T1000 (cell line): ENCODE measurements at regions not wholly inside any gene's neighbourhood (a gene's known extent, or its start where the extent isn't known, plus 50 kb on each side); places are given as distances from the start of the nearest gene placed in this dataset.
A peak's percentile ranks its signal among the peaks of the same experiment; 100 is the strongest.
"Not testable (repeated sequence)": the region's sequence is repeated elsewhere in the genome, so short reads cannot be mapped to it uniquely, and the experiment has no call there.

Experiments
- DNase-seq: peaks from one replicate; lab custom pipeline; 2025; ENCODE audit warnings: mixed read lengths; lab: John Stamatoyannopoulos, UW

GRCh38 chr5:116778651-116779280, 204.1 kb upstream of the SEMA6A start:
- no peak for DNase-seq

- no peak for DNase-seq
These were observed 203.4 kb upstream of the SEMA6A start for GRCh38 chr5:116778032-116778431.

GRCh38 chr5:116773926-116774325, 199.3 kb upstream of the SEMA6A start:
- no peak for DNase-seq

- no peak for DNase-seq
These were observed 198.2 kb upstream of the SEMA6A start for GRCh38 chr5:116772806-116773205.

GRCh38 chr5:116772152-116772501, 197.5 kb upstream of the SEMA6A start:
- DNase-seq: no peak

- DNase-seq: no peak
These were observed 197.0 kb upstream of the SEMA6A start for GRCh38 chr5:116771466-116772151.

- DNase-seq: not testable (repeated sequence)
These were observed 195.3 kb upstream of the SEMA6A start for GRCh38 chr5:116769953-116770352.

GRCh38 chr5:116769470-116769869, 194.8 kb upstream of the SEMA6A start:
- DNase-seq: no peak

GRCh38 chr5:116766470-116766947, 191.9 kb upstream of the SEMA6A start:
- peak; percentile 27 for DNase-seq

- no peak for DNase-seq
These were observed 190.8 kb upstream of the SEMA6A start for GRCh38 chr5:116765441-116765840.

GRCh38 chr5:116764941-116765340, 190.3 kb upstream of the SEMA6A start:
- DNase-seq: no peak

- no peak for DNase-seq
These were observed 189.6 kb upstream of the SEMA6A start for GRCh38 chr5:116763987-116764866.

GRCh38 chr5:116759860-116760640, 185.4 kb upstream of the SEMA6A start:
- no peak for DNase-seq

- DNase-seq: no peak
These were observed 182.7 kb upstream of the SEMA6A start for GRCh38 chr5:116757326-116757725.

- no peak for DNase-seq
These were observed 181.9 kb upstream of the SEMA6A start for GRCh38 chr5:116756531-116756930.

GRCh38 chr5:116754556-116754955, 179.9 kb upstream of the SEMA6A start:
- DNase-seq: no peak

GRCh38 chr5:116751684-116752083, 177.1 kb upstream of the SEMA6A start:
- DNase-seq: no peak

- DNase-seq: no peak
These were observed 176.3 kb upstream of the SEMA6A start for GRCh38 chr5:116750631-116751580.

- no peak for DNase-seq
These were observed 173.3 kb upstream of the SEMA6A start for GRCh38 chr5:116747881-116748280.

- no peak for DNase-seq
These were observed 172.0 kb upstream of the SEMA6A start for GRCh38 chr5:116746668-116747067.

GRCh38 chr5:116740771-116741170, 166.1 kb upstream of the SEMA6A start:
- DNase-seq: no peak
